A673 (cell line): ENCODE measurements at regions not wholly inside any gene's neighbourhood (a gene's known extent, or its start where the extent isn't known, plus 50 kb on each side); places are given as distances from the start of the nearest gene placed in this dataset.

ENCODE experiments used
- BruUV-seq: library from RNA; stranded (reverse); fragments of 400-500 nt; replicated peaks from 2 replicates; lab custom pipeline; 2021; lab: Mats Ljungman, UMichigan
- CTCF ChIA-PET: fragments of 300-600 bp; sonication (Branson Sonifier 250); formaldehyde crosslinking; loops from one replicate; lab custom pipeline; 2022; ENCODE audit warnings: antibody characterized with exemption; lab: Charles Lee
- POLR2A ChIA-PET: fragments of 300-600 bp; sonication (Branson Sonifier 250); formaldehyde crosslinking; loops from one replicate; lab custom pipeline; 2022; ENCODE audit warnings: antibody characterized with exemption; ENCODE audit not compliant: low non-redundant PET; lab: Charles Lee
- DNase-seq: peaks from one replicate; pipeline ENCODE4 v3.0.0-alpha.2; 2015; ENCODE audit warnings: low spot score
- H3K27ac ChIP-seq: fragments of 200-600 bp; sonication (generic); 2 replicates; pipeline ENCODE4 v1.5.1; 2016; ENCODE audit warnings: mixed run types, low read depth, mild to moderate bottlenecking, mixed read lengths, antibody characterized with exemption, low read length; ENCODE audit not compliant: poor library complexity, severe bottlenecking
- H3K27me3 ChIP-seq: fragments of 200-600 bp; sonication (generic); replicated peaks from 2 replicates; pipeline ENCODE4 v1.6.1; 2017; ENCODE audit warnings: mixed run types, low read depth, mild to moderate bottlenecking, mixed read lengths, antibody characterized with exemption, low read length; ENCODE audit not compliant: insufficient read depth, poor library complexity
- H3K36me3 ChIP-seq: fragments of 200-600 bp; sonication (generic); 2 replicates; pipeline ENCODE4 v1.6.1; 2016; ENCODE audit warnings: mixed run types, mild to moderate bottlenecking, mixed read lengths, antibody characterized with exemption, low read length; ENCODE audit not compliant: insufficient read depth, poor library complexity, severe bottlenecking
- H3K4me1 ChIP-seq: fragments of 200-600 bp; sonication (generic); 2 replicates; pipeline ENCODE4 v1.6.1; 2017; ENCODE audit warnings: mixed run types, mild to moderate bottlenecking, mixed read lengths, antibody characterized with exemption, low read length; ENCODE audit not compliant: insufficient read depth, poor library complexity, severe bottlenecking
- H3K4me3 ChIP-seq: fragments of 200-600 bp; sonication (generic); 2 replicates; pipeline ENCODE4 v1.5.1; 2016; ENCODE audit warnings: low read depth, mixed run types, mild to moderate bottlenecking, mixed read lengths, low read length; ENCODE audit not compliant: poor library complexity, severe bottlenecking
- H3K9me3 ChIP-seq: fragments of 200-600 bp; sonication (generic); 2 replicates; pipeline ENCODE4 v1.6.1; 2016; ENCODE audit warnings: mixed run types, low read depth, mild to moderate bottlenecking, mixed read lengths, antibody characterized with exemption, low read length; ENCODE audit not compliant: poor library complexity, severe bottlenecking
- EZH2 ChIP-seq: fragments of 200-600 bp; sonication (generic); IDR thresholded peaks from 2 replicates; pipeline ENCODE4 v1.6.1; 2017; ENCODE audit warnings: borderline replicate concordance, low read depth, mild to moderate bottlenecking, mixed read lengths, antibody characterized with exemption, low read length; ENCODE audit not compliant: poor library complexity, severe bottlenecking
- intact Hi-C: fragments of 100-400 bp; cut with micrococcal nuclease; formaldehyde crosslinking; loops from one replicate; pipeline ENCODE4 v1.10.0; 2022; ENCODE audit not compliant: unreplicated experiment
- TF ChIP-seq, protein P1 (sequence below): fragments of 300-800, 200-600 bp; sonication (generic); conservative IDR thresholded peaks from 2 replicates; pipeline ENCODE4 v1.5.1; 2017; ENCODE audit warnings: low read depth, mild to moderate bottlenecking, antibody characterized with exemption, low read length, moderate library complexity, mixed read lengths

DNA sequence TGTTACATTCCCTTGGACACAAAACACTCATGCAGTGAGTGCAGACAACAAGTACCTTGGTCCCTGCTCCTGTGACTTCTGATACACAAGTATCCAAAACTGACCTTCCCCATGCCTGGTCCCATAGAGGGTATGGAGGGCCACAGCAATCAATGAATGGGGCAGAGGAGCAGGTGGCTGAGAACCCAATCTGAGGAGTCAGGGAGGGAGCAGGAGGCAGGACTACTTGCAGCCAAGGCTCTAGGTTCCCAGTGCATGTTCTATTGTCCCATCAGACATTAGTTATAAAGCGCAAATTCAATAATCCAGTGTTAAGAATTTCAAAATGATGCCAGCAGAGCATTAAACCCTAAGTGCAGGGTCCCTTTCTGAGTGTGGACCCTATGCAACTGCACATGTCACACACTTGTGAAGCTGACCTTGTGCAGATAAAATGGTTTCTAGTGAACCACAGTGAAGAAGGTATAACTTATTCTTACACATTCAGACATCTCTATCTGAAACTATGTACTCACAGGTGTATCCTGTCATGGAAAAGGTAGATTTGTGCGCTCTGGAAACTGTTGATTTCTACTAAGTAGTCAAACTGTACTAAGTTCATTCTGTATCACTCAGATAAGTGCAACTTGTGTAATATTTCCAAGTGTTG is 107.3 kb upstream of the ABI3BP start:
- Histone ChIP-seq H3K9me3 (no peaks in the 10 kb centered on the region), H3K4me1 (no peaks in the 10 kb centered on the region), H3K27me3 (peaks cover 29% of the 10 kb centered on the region), H3K27ac (no peak overlapping the region), H3K36me3 (no peaks in the 10 kb centered on the region), H3K4me3 (no peak overlapping the region)
- ChIA-PET POLR2A (no interaction called here), CTCF (no interaction called here)
- intact Hi-C loops: no loop called here
- BruUV-seq: no TSS peak
- TF ChIP-seq, protein P1, sequence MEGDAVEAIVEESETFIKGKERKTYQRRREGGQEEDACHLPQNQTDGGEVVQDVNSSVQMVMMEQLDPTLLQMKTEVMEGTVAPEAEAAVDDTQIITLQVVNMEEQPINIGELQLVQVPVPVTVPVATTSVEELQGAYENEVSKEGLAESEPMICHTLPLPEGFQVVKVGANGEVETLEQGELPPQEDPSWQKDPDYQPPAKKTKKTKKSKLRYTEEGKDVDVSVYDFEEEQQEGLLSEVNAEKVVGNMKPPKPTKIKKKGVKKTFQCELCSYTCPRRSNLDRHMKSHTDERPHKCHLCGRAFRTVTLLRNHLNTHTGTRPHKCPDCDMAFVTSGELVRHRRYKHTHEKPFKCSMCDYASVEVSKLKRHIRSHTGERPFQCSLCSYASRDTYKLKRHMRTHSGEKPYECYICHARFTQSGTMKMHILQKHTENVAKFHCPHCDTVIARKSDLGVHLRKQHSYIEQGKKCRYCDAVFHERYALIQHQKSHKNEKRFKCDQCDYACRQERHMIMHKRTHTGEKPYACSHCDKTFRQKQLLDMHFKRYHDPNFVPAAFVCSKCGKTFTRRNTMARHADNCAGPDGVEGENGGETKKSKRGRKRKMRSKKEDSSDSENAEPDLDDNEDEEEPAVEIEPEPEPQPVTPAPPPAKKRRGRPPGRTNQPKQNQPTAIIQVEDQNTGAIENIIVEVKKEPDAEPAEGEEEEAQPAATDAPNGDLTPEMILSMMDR: no peak
- TF ChIP-seq EZH2: no peak
- DNase-seq: no peak

DNA sequence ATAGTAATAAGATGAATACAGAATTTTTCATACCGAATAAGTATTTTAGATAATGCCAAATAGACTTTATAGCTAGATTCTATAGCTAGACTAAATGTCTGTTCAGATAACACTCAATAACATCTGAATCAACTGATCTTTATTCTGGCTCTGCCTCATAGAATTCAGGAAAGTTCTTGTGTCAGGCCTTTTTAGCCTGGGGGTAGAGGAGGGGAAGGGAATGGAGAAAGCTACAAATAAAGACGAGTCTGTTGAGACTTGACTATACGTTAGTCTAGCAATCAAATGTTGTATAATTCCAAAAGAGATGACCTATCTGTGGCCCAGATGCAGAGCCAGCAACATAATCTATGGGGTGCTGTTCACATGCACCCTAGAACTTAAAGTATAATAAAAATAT is 106.6 kb upstream of the ABI3BP start:
- BruUV-seq: no TSS peak
- no peak for TF ChIP-seq EZH2
- TF ChIP-seq, protein P1: no peak
- intact Hi-C loops: no loop called here
- ChIA-PET CTCF (no interaction called here), POLR2A (no interaction called here)
- Histone ChIP-seq H3K4me3 (no peak overlapping the region), H3K4me1 (no peaks in the 10 kb centered on the region), H3K27me3 (peaks cover 29% of the 10 kb centered on the region), H3K9me3 (no peaks in the 10 kb centered on the region), H3K27ac (no peak overlapping the region), H3K36me3 (no peaks in the 10 kb centered on the region)
- DNase-seq: no peak

DNA sequence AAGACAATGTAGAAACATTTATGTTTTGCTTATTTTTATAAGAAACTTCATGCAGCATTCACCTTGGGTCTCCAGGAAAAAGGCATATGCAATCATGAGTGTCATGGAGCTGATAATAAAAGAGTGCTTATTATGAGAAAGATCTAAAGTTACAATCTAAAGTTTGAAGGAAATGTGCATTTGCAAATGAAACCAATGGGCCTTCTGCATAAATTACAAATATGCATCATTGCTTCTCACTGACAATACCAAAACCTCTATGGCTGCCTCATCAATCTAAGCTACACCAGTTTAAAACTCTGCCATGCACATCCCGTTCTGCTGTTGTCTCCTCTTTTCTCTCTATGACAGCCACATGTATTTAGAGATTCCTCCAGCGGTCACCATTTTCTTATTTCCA is 103.2 kb upstream of the ABI3BP start:
- Histone ChIP-seq H3K27ac (no peak overlapping the region), H3K9me3 (no peaks in the 10 kb centered on the region), H3K27me3 (peaks cover 15% of the 10 kb centered on the region), H3K4me3 (no peak overlapping the region), H3K4me1 (no peaks in the 10 kb centered on the region), H3K36me3 (no peaks in the 10 kb centered on the region)
- BruUV-seq: no TSS peak
- no peak for TF ChIP-seq EZH2
- TF ChIP-seq, protein P1: no peak
- ChIA-PET CTCF (no interaction called here), POLR2A (no interaction called here)
- DNase-seq: no peak
- intact Hi-C loops: no loop called here
